GM21526 (cell line): ENCODE measurements at regions not wholly inside any gene's neighbourhood (a gene's known extent, or its start where the extent isn't known, plus 50 kb on each side); places are given as distances from the start of the nearest gene placed in this dataset.

Experiments used
- ATAC-seq: cut with Tn5 transposase; IDR thresholded peaks from one replicate; pipeline ENCODE4 v1.9.1; 2021; ENCODE audit warnings: moderate library complexity; ENCODE audit not compliant: unreplicated experiment, low FRiP score

- no peak for ATAC-seq
These were observed 52.8 kb downstream of the FAM43A start for GRCh38 chr3:194738254-194739093.

GRCh38 chr3:194739498-194740284 is 54.0 kb downstream of the FAM43A start:
- no peak for ATAC-seq

GRCh38 chr3:194740859-194741491 is 55.3 kb downstream of the FAM43A start:
- ATAC-seq = no peak

- ATAC-seq = no peak
These were observed 56.2 kb downstream of the FAM43A start for GRCh38 chr3:194741916-194742315.

- no peak for ATAC-seq
These were observed 59.1 kb downstream of the FAM43A start for GRCh38 chr3:194744826-194745225.

- ATAC-seq = no peak
These were observed 59.9 kb downstream of the FAM43A start for GRCh38 chr3:194745422-194746184.

GRCh38 chr3:194748225-194748624 is 62.5 kb downstream of the FAM43A start:
- ATAC-seq = no peak

GRCh38 chr3:194749631-194750490 is 64.2 kb downstream of the FAM43A start:
- no peak for ATAC-seq

- ATAC-seq = no peak
These were observed 64.8 kb downstream of the FAM43A start for GRCh38 chr3:194750491-194750828.

GRCh38 chr3:194755671-194756459 is 70.2 kb downstream of the FAM43A start:
- no peak for ATAC-seq

GRCh38 chr3:194756460-194756779 is 70.7 kb downstream of the FAM43A start:
- no peak for ATAC-seq

GRCh38 chr3:194756791-194757325 is 71.2 kb downstream of the FAM43A start:
- ATAC-seq = no peak

- no peak for ATAC-seq
These were observed 72.0 kb downstream of the FAM43A start for GRCh38 chr3:194757647-194758061.

- no peak for ATAC-seq
These were observed 73.0 kb downstream of the FAM43A start for GRCh38 chr3:194758716-194759115.

GRCh38 chr3:194760494-194761137 is 74.9 kb downstream of the FAM43A start:
- ATAC-seq = no peak

GRCh38 chr3:194761384-194761783 is 75.7 kb downstream of the FAM43A start:
- no peak for ATAC-seq

GRCh38 chr3:194766845-194767244 is 81.2 kb downstream of the FAM43A start:
- no peak for ATAC-seq

GRCh38 chr3:194767446-194768207 is 81.9 kb downstream of the FAM43A start:
- no peak for ATAC-seq
